ENCODE measurements at regions not wholly inside any gene's neighbourhood (a gene's known extent, or its start where the extent isn't known, plus 50 kb on each side); places are given as distances from the start of the nearest gene placed in this dataset.

GRCh38 chr6:139600919-139601475 lies 226.5 kb upstream of the CITED2 start:
- Histone ChIP-seq H3K4me2 (ENCODE audit: low read length) (no peak overlapping the region), H3K9me3 (ENCODE audit: low read length) (no peaks in the 10 kb centered on the region), H3K9me2 (ENCODE audit: insufficient read depth, low read length) (no peaks in the 10 kb centered on the region), H4K20me1 (ENCODE audit: insufficient read depth) (no peaks in the 10 kb centered on the region), H3K27me3 (ENCODE audit: insufficient read depth, low read depth, low read length) (no peaks in the 10 kb centered on the region), H3K9ac (ENCODE audit: low read length) (no peak overlapping the region), H3K27ac (ENCODE audit: low read length) (no peak overlapping the region), H2AFZ (ENCODE audit: low read depth, low read length) (no peak overlapping the region), H3K4me3 (ENCODE audit: low read length) (no peak overlapping the region), H3K79me2 (replicated peaks; ENCODE audit: insufficient read depth, low read length) (no peaks in the 10 kb centered on the region), H3K36me3 (ENCODE audit: insufficient read depth, low read length) (no peaks in the 10 kb centered on the region), H3F3A (ENCODE audit: insufficient read depth, low read length, poor library complexity, severe bottlenecking) (no peaks in the 10 kb centered on the region)
- TF ChIP-seq MXI1 (conservative IDR thresholded peaks at IDR 0.05; ENCODE audit: poor library complexity, severe bottlenecking) (no peak), POLR2AphosphoS5 (IDR thresholded peaks at IDR 0.05) (no peak), REST (IDR thresholded peaks at IDR 0.05; ENCODE audit: borderline replicate concordance) (no peak), TAF1 (IDR thresholded peaks at IDR 0.05; ENCODE audit: low read depth) (no peak), RAD21 (conservative IDR thresholded peaks at IDR 0.05) (no peak), EP300 (conservative IDR thresholded peaks at IDR 0.05; ENCODE audit: poor library complexity, severe bottlenecking) (no peak), EZH2 (IDR thresholded peaks at IDR 0.05; ENCODE audit: borderline replicate concordance, insufficient read depth, low read length, poor library complexity, severe bottlenecking) (no peak), SMC3 (conservative IDR thresholded peaks at IDR 0.05; ENCODE audit: poor library complexity) (no peak), CTCF (IDR thresholded peaks at IDR 0.05; ENCODE audit: poor library complexity, severe bottlenecking) (no peak)

- H3K79me2 ChIP-seq (replicated peaks; ENCODE audit: insufficient read depth, low read length), result no peaks in the 10 kb centered on the region
- no peak overlapping the region for H3K27ac ChIP-seq (ENCODE audit: low read length)
- no peaks in the 10 kb centered on the region for H3K9me3 ChIP-seq (ENCODE audit: low read length)
- H4K20me1 ChIP-seq (ENCODE audit: insufficient read depth), result no peaks in the 10 kb centered on the region
- no peaks in the 10 kb centered on the region for H3K27me3 ChIP-seq (ENCODE audit: insufficient read depth, low read depth, low read length)
- H3K9ac ChIP-seq (ENCODE audit: low read length), result no peak overlapping the region
- H3K4me2 ChIP-seq (ENCODE audit: low read length), result no peak overlapping the region
- no peak overlapping the region for H3K4me3 ChIP-seq (ENCODE audit: low read length)
- no peaks in the 10 kb centered on the region for H3F3A ChIP-seq (ENCODE audit: insufficient read depth, low read length, poor library complexity, severe bottlenecking)
- H3K36me3 ChIP-seq (ENCODE audit: insufficient read depth, low read length), result no peaks in the 10 kb centered on the region
- TF ChIP-seq TAF1 (IDR thresholded peaks at IDR 0.05; ENCODE audit: low read depth), result no peak
- TF ChIP-seq POLR2AphosphoS5 (IDR thresholded peaks at IDR 0.05), result no peak
- TF ChIP-seq REST (IDR thresholded peaks at IDR 0.05; ENCODE audit: borderline replicate concordance), result no peak
- TF ChIP-seq EP300 (conservative IDR thresholded peaks at IDR 0.05; ENCODE audit: poor library complexity, severe bottlenecking), result no peak
- no peak for TF ChIP-seq CTCF (IDR thresholded peaks at IDR 0.05; ENCODE audit: poor library complexity, severe bottlenecking)
- no peak for TF ChIP-seq SMC3 (conservative IDR thresholded peaks at IDR 0.05; ENCODE audit: poor library complexity)
- no peak for TF ChIP-seq EZH2 (IDR thresholded peaks at IDR 0.05; ENCODE audit: borderline replicate concordance, insufficient read depth, low read length, poor library complexity, severe bottlenecking)
- H3K9me2 ChIP-seq (ENCODE audit: insufficient read depth, low read length), result no peaks in the 10 kb centered on the region
- no peak overlapping the region for H2AFZ ChIP-seq (ENCODE audit: low read depth, low read length)
These were observed 225.9 kb upstream of the CITED2 start for GRCh38 chr6:139600343-139600742.

Measured in neural cell (in vitro differentiated cells).